Ectodermal cell (in vitro differentiated cells): ENCODE measurements at regions not wholly inside any gene's neighbourhood (a gene's known extent, or its start where the extent isn't known, plus 50 kb on each side); places are given as distances from the start of the nearest gene placed in this dataset.

Experiments
- H3K27ac ChIP-seq: 2 replicates; pipeline ENCODE4 v1.7.0; 2013; ENCODE audit warnings: mild to moderate bottlenecking, low read depth, low read length; ENCODE audit not compliant: insufficient read depth, poor library complexity, severe bottlenecking
- H3K27me3 ChIP-seq: 2 replicates; pipeline ENCODE4 v1.7.0; 2013; ENCODE audit warnings: mild to moderate bottlenecking, low read length; ENCODE audit not compliant: insufficient read depth, control insufficient read depth, poor library complexity, severe bottlenecking
- H3K36me3 ChIP-seq: one replicate; pipeline ENCODE4 v1.7.0; 2013; ENCODE audit warnings: low read length; ENCODE audit not compliant: control insufficient read depth, insufficient read depth
- H3K4me1 ChIP-seq: one replicate; pipeline ENCODE4 v1.7.0; 2013; ENCODE audit warnings: low read length; ENCODE audit not compliant: control insufficient read depth, insufficient read depth
- H3K4me3 ChIP-seq: 2 replicates; pipeline ENCODE4 v1.7.0; 2013; ENCODE audit warnings: low read depth, low read length, control low read depth; ENCODE audit not compliant: insufficient read depth
- H3K9me3 ChIP-seq: 2 replicates; pipeline ENCODE4 v1.7.0; 2013; ENCODE audit warnings: mild to moderate bottlenecking, low read length, moderate library complexity; ENCODE audit not compliant: control insufficient read depth
- WGBS, 2 experiments: methylation state at CpG; one replicate each; pipeline ENCODE4 v1.1.7; 2013; ENCODE audit warnings: missing lambda C conversion rate in 2 of 2; 5-methylcytosine and 5-hydroxymethylcytosine counted together

GRCh38 chr2:238654479-238655197, 193.2 kb upstream of the TWIST2 start:
- WGBS, 2 experiments = 80 to 84% methylated on average over 8 of the region's 8 CpGs
- Histone ChIP-seq H3K4me1 (no peaks in the 10 kb centered on the region), H3K27me3 (no peaks in the 10 kb centered on the region), H3K27ac (no peak overlapping the region), H3K9me3 (no peaks in the 10 kb centered on the region), H3K36me3 (no peaks in the 10 kb centered on the region), H3K4me3 (no peak overlapping the region)

DNA sequence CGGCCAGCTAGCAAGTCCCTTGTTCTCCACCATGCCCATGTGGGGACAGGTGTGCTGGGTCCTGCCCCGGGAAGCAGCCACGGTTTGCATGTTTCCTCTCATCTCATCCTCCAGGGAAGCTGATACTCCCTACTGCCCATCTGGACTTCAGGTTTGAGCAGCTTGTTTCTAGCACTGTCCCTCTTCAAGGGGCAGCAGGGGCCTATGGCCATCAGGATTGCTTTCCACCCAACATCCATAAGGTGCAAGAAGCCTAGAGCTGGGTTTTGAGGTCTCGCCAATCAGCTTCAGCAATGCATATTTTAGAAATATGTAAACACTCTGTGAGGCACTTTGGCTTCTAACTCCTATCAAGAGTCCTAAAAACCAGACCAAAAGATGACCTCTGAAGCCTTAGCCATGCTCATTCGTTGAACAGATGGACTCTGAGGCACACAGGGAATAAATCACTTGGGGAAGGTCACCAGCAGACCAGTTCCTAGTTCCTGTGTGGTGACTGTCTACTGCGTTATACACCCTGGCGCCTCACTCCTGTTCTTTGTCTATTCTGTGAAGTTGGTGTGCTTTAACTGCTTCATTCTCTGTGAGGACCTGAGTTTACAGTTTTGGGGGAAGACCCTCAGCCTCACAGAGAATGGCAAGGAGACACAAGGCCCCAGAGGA, 192.6 kb upstream of the TWIST2 start:
- Histone ChIP-seq H3K4me1 (no peaks in the 10 kb centered on the region), H3K27me3 (no peaks in the 10 kb centered on the region), H3K36me3 (no peaks in the 10 kb centered on the region), H3K9me3 (no peaks in the 10 kb centered on the region), H3K27ac (no peak overlapping the region), H3K4me3 (no peak overlapping the region)
- 84 to 87% methylated on average over 7 of the region's 7 CpGs for WGBS, 2 experiments

GRCh38 chr2:238655974-238656722, 191.7 kb upstream of the TWIST2 start:
- 78 to 79% methylated on average over 8 of the region's 8 CpGs for WGBS, 2 experiments
- Histone ChIP-seq H3K4me3 (no peak overlapping the region), H3K27ac (no peak overlapping the region)

DNA sequence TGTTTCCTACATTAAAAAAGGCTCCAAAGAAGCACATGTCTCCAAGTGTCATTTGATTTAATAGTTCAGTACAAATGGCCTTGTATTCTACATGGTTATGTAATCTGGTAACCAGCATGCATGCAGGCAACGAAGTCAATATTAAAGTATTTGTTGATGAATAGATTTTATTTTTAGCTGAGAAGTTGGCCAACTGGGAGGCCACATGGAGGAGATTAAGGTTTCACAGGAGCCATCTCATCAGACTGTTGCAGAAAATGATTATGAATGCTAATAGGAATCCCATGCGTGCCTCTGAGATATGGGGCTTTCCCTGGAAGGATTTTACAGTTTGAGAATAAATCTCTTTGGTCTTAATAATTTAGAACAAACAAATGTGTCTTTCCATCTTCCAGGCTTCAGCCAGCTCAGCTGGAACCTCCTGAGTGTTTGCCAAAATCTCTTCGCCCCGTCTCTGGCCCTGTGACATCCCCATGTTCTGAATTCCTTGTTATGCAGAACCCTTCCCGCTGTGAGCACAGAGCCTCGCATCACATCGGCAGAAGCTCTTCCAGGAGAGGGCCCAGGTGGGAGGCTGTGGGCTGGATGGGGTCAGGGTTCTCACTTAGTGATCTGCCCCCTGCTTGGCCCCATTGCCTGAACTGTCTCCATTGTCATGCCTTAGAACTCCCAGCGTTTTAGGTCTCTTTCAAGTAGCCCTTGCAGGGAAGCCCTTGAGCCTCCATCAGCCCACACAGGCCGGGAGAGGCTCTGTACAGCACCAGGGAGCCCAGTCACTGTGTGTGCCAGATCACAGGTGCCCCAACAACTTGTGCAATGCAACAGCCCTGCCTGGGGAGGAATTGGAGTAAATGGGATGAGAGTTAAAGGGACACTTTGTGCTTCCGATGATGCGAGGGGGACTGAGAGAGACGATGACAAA, 190.5 kb upstream of the TWIST2 start:
- Histone ChIP-seq H3K4me1 (no peaks in the 10 kb centered on the region), H3K4me3 (no peak overlapping the region), H3K27ac (no peak overlapping the region), H3K9me3 (no peaks in the 10 kb centered on the region), H3K27me3 (no peaks in the 10 kb centered on the region), H3K36me3 (no peaks in the 10 kb centered on the region)
- WGBS, 2 experiments = 55 to 60% methylated on average over 12 of the region's 12 CpGs

More at GRCh38 chr2:238655974-238656722, 191.7 kb upstream of the TWIST2 start:
- Histone ChIP-seq H3K4me1 (no peaks in the 10 kb centered on the region), H3K36me3 (no peaks in the 10 kb centered on the region), H3K9me3 (no peaks in the 10 kb centered on the region), H3K27me3 (no peaks in the 10 kb centered on the region)

- Histone ChIP-seq H3K27ac (no peak overlapping the region), H3K36me3 (no peaks in the 10 kb centered on the region), H3K9me3 (no peaks in the 10 kb centered on the region), H3K4me1 (no peaks in the 10 kb centered on the region), H3K27me3 (no peaks in the 10 kb centered on the region), H3K4me3 (no peak overlapping the region)
- whole genome bisulfite sequencing, 2 experiments = 92 to 94% methylated on average over 7 of the region's 7 CpGs
These were observed 189.9 kb upstream of the TWIST2 start for GRCh38 chr2:238658054-238658407.

DNA sequence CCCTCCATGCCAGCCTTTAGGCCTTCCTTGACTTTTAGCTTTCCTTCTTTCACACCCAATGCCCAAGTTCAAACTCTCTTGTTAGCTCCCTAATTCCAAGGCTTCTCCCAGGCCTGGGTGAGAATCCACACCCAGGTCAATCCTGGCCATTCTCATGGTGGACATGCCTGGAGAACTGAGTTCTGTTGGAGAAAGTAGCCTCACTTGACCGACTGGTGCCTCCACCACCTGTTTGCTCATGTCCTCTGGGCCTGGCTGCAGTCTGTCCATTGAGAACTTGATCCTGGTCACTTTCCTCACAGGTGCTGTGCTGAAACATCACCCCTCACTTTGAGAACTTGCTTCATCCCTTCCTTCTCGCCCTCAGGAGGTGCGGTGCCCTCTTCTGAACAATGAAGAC, 189.1 kb upstream of the TWIST2 start:
- H3K27ac ChIP-seq = no peak overlapping the region
- H3K36me3 ChIP-seq = no peaks in the 10 kb centered on the region
- WGBS, 2 experiments = 96 to 97% methylated on average over 3 of the region's 3 CpGs
- no peaks in the 10 kb centered on the region for H3K27me3 ChIP-seq
- H3K4me3 ChIP-seq = no peak overlapping the region
- no peaks in the 10 kb centered on the region for H3K9me3 ChIP-seq
- no peaks in the 10 kb centered on the region for H3K4me1 ChIP-seq

DNA sequence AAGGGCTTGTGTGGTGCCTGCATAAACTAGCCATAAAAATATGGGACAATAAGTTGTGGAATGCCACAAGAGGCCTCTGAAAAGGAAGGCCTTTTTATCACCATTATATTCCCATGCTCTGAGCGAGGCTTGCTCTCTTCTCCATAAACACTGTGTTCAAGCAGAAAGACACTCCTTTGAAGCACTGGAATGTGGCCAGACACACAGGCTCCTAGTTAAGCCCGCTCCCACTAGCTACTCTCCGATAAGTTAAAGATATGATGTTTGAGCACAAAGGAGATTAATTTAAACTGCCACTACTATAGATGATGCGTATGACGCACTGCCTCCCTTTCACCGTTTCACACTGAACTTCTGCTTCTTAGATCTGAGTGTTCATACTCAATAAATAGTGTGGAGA, 188.7 kb upstream of the TWIST2 start:
- no peaks in the 10 kb centered on the region for H3K4me1 ChIP-seq
- WGBS, 2 experiments = 97 to 99% methylated on average over 6 of the region's 6 CpGs
- no peak overlapping the region for H3K27ac ChIP-seq
- H3K36me3 ChIP-seq = no peaks in the 10 kb centered on the region
- H3K9me3 ChIP-seq = no peaks in the 10 kb centered on the region
- H3K4me3 ChIP-seq = no peak overlapping the region
- no peaks in the 10 kb centered on the region for H3K27me3 ChIP-seq

DNA sequence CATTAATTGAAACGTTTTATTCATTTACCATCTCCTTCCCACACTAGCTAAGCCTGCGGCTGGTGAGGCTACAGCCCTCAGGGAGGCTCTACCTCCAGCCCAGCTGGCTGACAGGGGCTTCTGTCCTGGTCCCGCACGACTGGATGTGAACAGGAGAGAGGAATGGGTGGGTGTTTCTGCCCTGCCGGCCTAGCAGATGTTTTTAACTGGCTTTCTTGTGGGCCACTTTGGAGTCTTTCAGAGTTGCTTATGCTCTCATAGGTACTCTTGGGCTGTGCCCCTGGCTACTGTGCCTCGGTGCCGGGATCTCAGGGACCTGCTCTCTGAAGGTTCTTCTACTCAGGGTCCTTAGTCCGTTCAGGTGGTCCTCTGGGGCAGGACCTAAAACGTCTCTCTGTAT, 184.3 kb upstream of the TWIST2 start:
- no peaks in the 10 kb centered on the region for H3K4me1 ChIP-seq
- H3K27ac ChIP-seq = no peak overlapping the region
- H3K27me3 ChIP-seq = no peaks in the 10 kb centered on the region
- no peaks in the 10 kb centered on the region for H3K9me3 ChIP-seq
- 86 to 87% methylated on average over 9 of the region's 9 CpGs for whole genome bisulfite sequencing, 2 experiments
- no peaks in the 10 kb centered on the region for H3K36me3 ChIP-seq
- H3K4me3 ChIP-seq = no peak overlapping the region

GRCh38 chr2:238665919-238666318, 182.0 kb upstream of the TWIST2 start:
- no peaks in the 10 kb centered on the region for H3K36me3 ChIP-seq
- H3K27me3 ChIP-seq = no peaks in the 10 kb centered on the region
- no peak overlapping the region for H3K27ac ChIP-seq
- H3K4me3 ChIP-seq = no peak overlapping the region
- WGBS, 2 experiments = 87 to 91% methylated on average over 3 of the region's 3 CpGs
- H3K9me3 ChIP-seq = no peaks in the 10 kb centered on the region
- H3K4me1 ChIP-seq = no peaks in the 10 kb centered on the region
